Mammary epithelial cell (primary cell): ENCODE measurements at regions not wholly inside any gene's neighbourhood (a gene's known extent, or its start where the extent isn't known, plus 50 kb on each side); places are given as distances from the start of the nearest gene placed in this dataset.

Source experiments
- CTCF ChIP-seq, 2 donors: IDR thresholded peaks in 1 of 2; conservative IDR thresholded peaks in 1 of 2; 2 replicates each; pipeline ENCODE4 v1.5.1; 2011 to 2012; ENCODE audit warnings: inconsistent platforms in 2 of 2, low read length in 2 of 2, mild to moderate bottlenecking in 2 of 2, control low read depth in 1 of 2, low read depth in 1 of 2; ENCODE audit not compliant: insufficient read depth in 1 of 2; ENCODE audit errors: extremely low read depth in 1 of 2
- EZH2 ChIP-seq: IDR thresholded peaks from 2 replicates; pipeline ENCODE4 v1.6.1; 2012; ENCODE audit warnings: low read length, inconsistent platforms, borderline replicate concordance

GRCh38 chr5:3508395-3508794 is 87.2 kb upstream of the IRX1 start:
- TF ChIP-seq CTCF (conservative IDR thresholded peaks at IDR 0.05 in 1 of 2, IDR thresholded peaks at IDR 0.05 in 1 of 2; ENCODE audit: extremely low read depth in 1 of 2, insufficient read depth in 1 of 2, low read depth in 1 of 2, low read length in 2 of 2) (no peak), EZH2 (no peak)
